Mucosa of descending colon (tissue), 3 donors: ENCODE measurements at regions not wholly inside any gene's neighbourhood (a gene's known extent, or its start where the extent isn't known, plus 50 kb on each side); places are given as distances from the start of the nearest gene placed in this dataset.

Experiments
- ATAC-seq: fragments of 200-7000 bp; cut with Tn5 transposase; one replicate; pipeline ENCODE4 v1.9.1; 2020; ENCODE audit warnings: mild to moderate bottlenecking, moderate library complexity
- DNase-seq, 3 donors: peaks; one replicate each; pipeline ENCODE4 v3.0.0-alpha.2; 2020
- H3K36me3 ChIP-seq: fragments of 200-600 bp; one replicate; pipeline ENCODE4 v1.8.0; 2021; ENCODE audit warnings: low read depth, mild to moderate bottlenecking
- H3K4me1 ChIP-seq: fragments of 200-600 bp; one replicate; pipeline ENCODE4 v1.8.0; 2021; ENCODE audit warnings: low read depth, mild to moderate bottlenecking
- H3K4me3 ChIP-seq: fragments of 200-600 bp; one replicate; pipeline ENCODE4 v1.8.0; 2021; ENCODE audit warnings: mild to moderate bottlenecking
- H3K9me3 ChIP-seq: fragments of 200-600 bp; one replicate; pipeline ENCODE4 v1.8.0; 2021; ENCODE audit warnings: mild to moderate bottlenecking
- intact Hi-C, 2 donors: fragments of 100-400 bp; cut with DNase I in 1 of 2; cut with micrococcal nuclease in 1 of 2; formaldehyde crosslinking; loops; one replicate each; pipeline versions ENCODE4 v1.11.0 to v1.11.1; 2022; cut with DNase I, micrococcal nuclease
- TF ChIP-seq, protein P1 (sequence below): fragments of 200-600 bp; IDR thresholded peaks from one replicate; pipeline ENCODE4 v1.8.0; 2022; ENCODE audit warnings: antibody characterized with exemption, mild to moderate bottlenecking
- donor health status: DM: no; HTN: no; CAD: no; lungs with moderate emphysema.
- donor health status: DM: no; HTN: no; CAD: no.
- donor health status: DM: no; HTN: yes; CAD: no.

DNA sequence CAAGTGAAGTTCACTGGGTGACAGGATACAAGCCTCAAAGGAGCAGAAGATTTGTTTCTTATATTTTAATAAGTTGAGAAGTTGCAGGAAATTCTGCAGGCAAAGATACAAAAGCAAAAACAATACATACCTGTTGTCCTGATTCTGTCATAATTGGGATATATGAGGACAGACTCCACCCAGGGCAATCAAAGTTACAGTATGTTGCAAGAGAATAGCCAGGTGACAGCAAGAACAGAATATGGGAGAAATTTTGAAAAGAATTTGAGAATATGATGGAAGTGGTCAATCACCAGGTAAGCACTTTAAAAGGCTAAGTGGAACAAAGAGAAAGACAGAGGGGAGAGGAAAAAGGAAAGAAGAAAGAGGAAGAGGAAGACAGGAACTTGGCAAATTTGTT, 607.6 kb upstream of the ADGRL4 start:
- Histone ChIP-seq H3K9me3 (no peaks in the 10 kb centered on the region), H3K4me1 (no peaks in the 10 kb centered on the region), H3K4me3 (no peak overlapping the region), H3K36me3 (no peaks in the 10 kb centered on the region)
- DNase-seq (no peak), ATAC-seq (no peak)
- intact Hi-C loops, result no loop called here
- TF ChIP-seq, protein P1, sequence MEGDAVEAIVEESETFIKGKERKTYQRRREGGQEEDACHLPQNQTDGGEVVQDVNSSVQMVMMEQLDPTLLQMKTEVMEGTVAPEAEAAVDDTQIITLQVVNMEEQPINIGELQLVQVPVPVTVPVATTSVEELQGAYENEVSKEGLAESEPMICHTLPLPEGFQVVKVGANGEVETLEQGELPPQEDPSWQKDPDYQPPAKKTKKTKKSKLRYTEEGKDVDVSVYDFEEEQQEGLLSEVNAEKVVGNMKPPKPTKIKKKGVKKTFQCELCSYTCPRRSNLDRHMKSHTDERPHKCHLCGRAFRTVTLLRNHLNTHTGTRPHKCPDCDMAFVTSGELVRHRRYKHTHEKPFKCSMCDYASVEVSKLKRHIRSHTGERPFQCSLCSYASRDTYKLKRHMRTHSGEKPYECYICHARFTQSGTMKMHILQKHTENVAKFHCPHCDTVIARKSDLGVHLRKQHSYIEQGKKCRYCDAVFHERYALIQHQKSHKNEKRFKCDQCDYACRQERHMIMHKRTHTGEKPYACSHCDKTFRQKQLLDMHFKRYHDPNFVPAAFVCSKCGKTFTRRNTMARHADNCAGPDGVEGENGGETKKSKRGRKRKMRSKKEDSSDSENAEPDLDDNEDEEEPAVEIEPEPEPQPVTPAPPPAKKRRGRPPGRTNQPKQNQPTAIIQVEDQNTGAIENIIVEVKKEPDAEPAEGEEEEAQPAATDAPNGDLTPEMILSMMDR, result no peak

DNA sequence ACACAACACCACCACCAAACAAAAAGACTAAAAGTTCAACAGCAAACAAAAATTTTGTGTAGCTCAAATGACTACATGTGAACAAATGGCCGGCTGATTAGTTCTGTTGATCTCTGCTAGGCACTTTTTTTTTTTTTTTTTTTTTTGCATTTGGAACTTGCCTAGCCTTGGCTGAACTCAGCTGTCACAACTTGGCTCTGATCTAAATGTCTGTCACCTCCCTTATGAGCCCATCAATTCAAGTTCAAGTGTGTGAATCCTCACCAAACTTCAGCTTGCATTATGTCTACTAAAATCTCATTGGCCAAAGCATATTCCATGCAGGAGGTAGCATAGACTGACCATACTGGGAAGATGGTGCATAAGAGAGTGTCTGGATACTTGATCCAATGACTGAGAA, 606.5 kb upstream of the ADGRL4 start:
- ATAC-seq (no peak), DNase-seq (no peak)
- H3K9me3 ChIP-seq, result no peaks in the 10 kb centered on the region
- no peaks in the 10 kb centered on the region for H3K4me1 ChIP-seq
- no peaks in the 10 kb centered on the region for H3K36me3 ChIP-seq
- intact Hi-C loops, result no loop called here
- H3K4me3 ChIP-seq, result no peak overlapping the region
- TF ChIP-seq, protein P1, result no peak

DNA sequence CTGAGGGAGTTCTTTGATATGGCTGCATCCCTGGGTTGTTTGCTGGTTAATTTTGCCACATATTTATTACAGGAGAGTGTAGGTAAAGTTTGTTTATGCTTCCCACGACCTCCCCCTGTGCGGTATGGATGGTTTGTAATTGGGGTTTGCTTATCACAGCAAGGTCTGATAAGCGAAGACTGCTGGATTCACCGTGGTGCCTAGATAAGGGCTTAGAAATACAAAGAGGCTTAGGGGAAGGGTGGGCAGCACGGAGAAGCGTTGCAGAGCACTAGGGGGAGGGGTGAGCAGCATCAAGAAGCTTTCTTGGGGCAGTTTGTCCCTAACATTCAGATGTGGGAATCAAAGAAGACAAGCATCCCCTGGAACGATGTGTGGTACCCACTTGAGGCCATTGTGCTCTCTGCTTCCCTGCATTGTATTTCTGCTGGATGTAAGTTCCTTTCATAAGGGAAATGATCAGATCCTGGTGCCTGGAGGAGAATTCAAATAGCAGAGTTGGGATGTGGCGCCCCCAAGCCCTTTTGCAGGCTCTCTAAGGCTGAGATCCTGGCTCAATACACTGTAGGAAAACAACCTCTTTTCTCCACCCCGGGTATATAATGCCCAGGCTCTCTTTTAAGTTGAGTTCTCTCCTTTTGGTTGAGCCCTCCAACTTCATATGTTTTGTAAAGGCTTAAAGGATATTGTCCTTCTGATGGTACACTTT, 598.1 kb upstream of the ADGRL4 start:
- Histone ChIP-seq H3K9me3 (no peaks in the 10 kb centered on the region), H3K4me3 (no peak overlapping the region), H3K36me3 (no peaks in the 10 kb centered on the region), H3K4me1 (no peaks in the 10 kb centered on the region)
- intact Hi-C loops, result no loop called here
- ATAC-seq (no peak), DNase-seq (no peak)
- TF ChIP-seq, protein P1, result no peak

DNA sequence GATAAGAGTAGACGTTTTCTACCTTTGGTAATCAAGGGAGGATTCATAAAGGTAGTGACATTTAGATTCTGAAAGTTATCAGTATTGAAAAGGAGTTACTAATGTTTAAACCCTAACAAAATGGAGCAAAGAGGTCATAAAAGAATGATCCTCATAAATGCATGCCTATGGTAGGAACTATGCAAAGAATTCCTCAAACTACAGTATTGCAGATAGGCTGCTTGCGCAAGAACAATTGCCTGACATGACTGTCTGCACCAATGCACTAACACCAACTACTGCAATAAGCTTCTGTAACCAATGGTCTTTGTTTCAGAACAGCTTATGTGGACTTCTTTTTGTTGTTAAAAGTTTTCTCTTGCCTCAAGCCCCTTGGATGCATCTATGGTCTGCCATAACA, 597.3 kb upstream of the ADGRL4 start:
- no peak for DNase-seq
- no peaks in the 10 kb centered on the region for H3K9me3 ChIP-seq
- ATAC-seq, result no peak
- intact Hi-C loops, result no loop called here
- no peaks in the 10 kb centered on the region for H3K36me3 ChIP-seq
- H3K4me1 ChIP-seq, result no peaks in the 10 kb centered on the region
- no peak overlapping the region for H3K4me3 ChIP-seq
- TF ChIP-seq, protein P1, result no peak

DNA sequence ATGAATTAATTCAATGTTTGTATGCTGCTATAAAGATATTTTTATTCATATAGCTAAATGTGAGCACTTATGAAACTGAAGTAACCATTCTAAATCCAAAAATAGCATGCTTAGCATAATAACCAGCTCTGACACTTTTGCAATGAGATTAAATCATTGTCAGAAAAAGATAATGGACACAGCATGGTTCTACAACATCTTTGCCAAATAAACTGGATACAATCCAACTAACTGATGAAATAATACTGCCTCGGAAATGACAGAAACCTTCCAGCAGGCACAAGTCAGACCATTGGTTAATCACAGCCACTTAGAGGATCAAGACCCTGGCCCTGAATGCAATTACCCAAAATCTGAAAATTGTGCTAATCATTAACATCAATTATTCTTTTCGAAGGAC, 592.7 kb upstream of the ADGRL4 start:
- DNase-seq (no peak), ATAC-seq (no peak)
- Histone ChIP-seq H3K36me3 (no peaks in the 10 kb centered on the region), H3K9me3 (no peaks in the 10 kb centered on the region), H3K4me1 (no peaks in the 10 kb centered on the region), H3K4me3 (no peak overlapping the region)
- intact Hi-C loops, result no loop called here
- TF ChIP-seq, protein P1, result no peak

DNA sequence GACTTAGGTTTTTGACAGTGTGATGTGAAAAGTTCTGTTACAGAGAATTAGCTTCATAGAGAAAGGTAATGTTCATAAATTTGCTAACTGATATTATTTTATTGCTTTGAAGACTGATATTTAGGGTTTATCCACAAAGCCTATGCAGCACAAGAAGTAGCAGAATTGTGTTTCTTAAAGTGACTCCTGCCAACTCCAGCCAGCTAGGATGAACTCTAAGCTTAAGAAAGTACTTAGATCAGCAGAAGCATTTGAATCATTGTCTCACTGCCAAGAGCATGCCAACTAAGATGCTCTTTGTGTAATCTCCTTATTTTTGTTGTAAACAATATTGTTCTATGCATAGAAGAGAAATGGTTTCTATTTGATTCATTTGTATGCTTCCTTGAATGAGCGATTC, 589.4 kb upstream of the ADGRL4 start:
- no peaks in the 10 kb centered on the region for H3K9me3 ChIP-seq
- ATAC-seq (no peak), DNase-seq (no peak)
- H3K4me1 ChIP-seq, result no peaks in the 10 kb centered on the region
- H3K4me3 ChIP-seq, result no peak overlapping the region
- intact Hi-C loops, result no loop called here
- TF ChIP-seq, protein P1, result no peak
- H3K36me3 ChIP-seq, result no peaks in the 10 kb centered on the region
